ENCODE measurements at regions not wholly inside any gene's neighbourhood (a gene's known extent, or its start where the extent isn't known, plus 50 kb on each side); places are given as distances from the start of the nearest gene placed in this dataset.

- no peak for TF ChIP-seq EZH2phosphoT487 (IDR thresholded peaks at IDR 0.05; ENCODE audit: low read depth)
- TF ChIP-seq CTCF (IDR thresholded peaks at IDR 0.05; ENCODE audit: low read depth, low read length), result no peak
- Histone ChIP-seq H3K9ac (ENCODE audit: low read length) (no peak overlapping the region), H3K9me3 (ENCODE audit: insufficient read depth, low read length) (no peaks in the 10 kb centered on the region), H4K20me1 (ENCODE audit: insufficient read depth, low read length) (no peaks in the 10 kb centered on the region), H3K79me2 (ENCODE audit: low read length) (no peaks in the 10 kb centered on the region), H3K27me3 (ENCODE audit: low read depth, low read length) (no peaks in the 10 kb centered on the region), H3K4me1 (ENCODE audit: low read length) (no peaks in the 10 kb centered on the region), H3K36me3 (replicated peaks; ENCODE audit: low read depth, low read length) (no peaks in the 10 kb centered on the region), H3K4me3 (ENCODE audit: low read length) (no peak overlapping the region), H3K4me2 (ENCODE audit: low read length) (no peak overlapping the region), H2AFZ (ENCODE audit: low read depth, low read length) (no peak overlapping the region), H3K27ac (ENCODE audit: low read length) (no peak overlapping the region)
Measured at GRCh38 chr6:102641426-102641825, 1247.9 kb downstream of the GRIK2 start.

- Histone ChIP-seq H3K27me3 (ENCODE audit: low read depth, low read length) (no peaks in the 10 kb centered on the region), H3K9ac (ENCODE audit: low read length) (no peak overlapping the region), H4K20me1 (ENCODE audit: insufficient read depth, low read length) (no peaks in the 10 kb centered on the region), H3K4me3 (ENCODE audit: low read length) (no peak overlapping the region), H3K4me2 (ENCODE audit: low read length) (no peak overlapping the region), H3K27ac (ENCODE audit: low read length) (no peak overlapping the region), H3K79me2 (ENCODE audit: low read length) (no peaks in the 10 kb centered on the region), H3K4me1 (ENCODE audit: low read length) (no peaks in the 10 kb centered on the region), H3K9me3 (ENCODE audit: insufficient read depth, low read length) (no peaks in the 10 kb centered on the region), H3K36me3 (replicated peaks; ENCODE audit: low read depth, low read length) (no peaks in the 10 kb centered on the region), H2AFZ (ENCODE audit: low read depth, low read length) (no peak overlapping the region)
- TF ChIP-seq CTCF (IDR thresholded peaks at IDR 0.05; ENCODE audit: low read depth, low read length) (no peak), EZH2phosphoT487 (IDR thresholded peaks at IDR 0.05; ENCODE audit: low read depth) (no peak)
Measured at GRCh38 chr6:102631921-102632320, 1238.4 kb downstream of the GRIK2 start.

- H3K27me3 ChIP-seq (ENCODE audit: low read depth, low read length), result no peaks in the 10 kb centered on the region
- no peaks in the 10 kb centered on the region for H3K9me3 ChIP-seq (ENCODE audit: insufficient read depth, low read length)
- H2AFZ ChIP-seq (ENCODE audit: low read depth, low read length), result no peak overlapping the region
- no peak overlapping the region for H3K27ac ChIP-seq (ENCODE audit: low read length)
- no peaks in the 10 kb centered on the region for H3K79me2 ChIP-seq (ENCODE audit: low read length)
- no peak for TF ChIP-seq EZH2phosphoT487 (IDR thresholded peaks at IDR 0.05; ENCODE audit: low read depth)
- TF ChIP-seq CTCF (IDR thresholded peaks at IDR 0.05; ENCODE audit: low read depth, low read length), result no peak
- H3K4me3 ChIP-seq (ENCODE audit: low read length), result no peak overlapping the region
- no peak overlapping the region for H3K4me2 ChIP-seq (ENCODE audit: low read length)
- H4K20me1 ChIP-seq (ENCODE audit: insufficient read depth, low read length), result no peaks in the 10 kb centered on the region
- H3K9ac ChIP-seq (ENCODE audit: low read length), result no peak overlapping the region
- no peaks in the 10 kb centered on the region for H3K4me1 ChIP-seq (ENCODE audit: low read length)
- H3K36me3 ChIP-seq (replicated peaks; ENCODE audit: low read depth, low read length), result no peaks in the 10 kb centered on the region
Measured at GRCh38 chr6:102623201-102623600, 1229.7 kb downstream of the GRIK2 start.

- TF ChIP-seq CTCF (IDR thresholded peaks at IDR 0.05; ENCODE audit: low read depth, low read length) (peak; percentile 60), EZH2phosphoT487 (IDR thresholded peaks at IDR 0.05; ENCODE audit: low read depth) (no peak)
- Histone ChIP-seq H3K4me2 (ENCODE audit: low read length) (peak overlapping the region; percentile 37; the same call in 1 of the 2 replicates), H3K4me3 (ENCODE audit: low read length) (no peak overlapping the region), H3K79me2 (ENCODE audit: low read length) (no peaks in the 10 kb centered on the region), H3K9me3 (ENCODE audit: insufficient read depth, low read length) (no peaks in the 10 kb centered on the region), H3K4me1 (ENCODE audit: low read length) (no peaks in the 10 kb centered on the region), H4K20me1 (ENCODE audit: insufficient read depth, low read length) (no peaks in the 10 kb centered on the region), H2AFZ (ENCODE audit: low read depth, low read length) (no peak overlapping the region), H3K9ac (ENCODE audit: low read length) (no peak overlapping the region), H3K36me3 (replicated peaks; ENCODE audit: low read depth, low read length) (no peaks in the 10 kb centered on the region), H3K27ac (ENCODE audit: low read length) (no peak overlapping the region), H3K27me3 (ENCODE audit: low read depth, low read length) (no peaks in the 10 kb centered on the region)
Measured at GRCh38 chr6:102619585-102619984, 1226.1 kb downstream of the GRIK2 start.
